ENCODE measurements at regions not wholly inside any gene's neighbourhood (a gene's known extent, or its start where the extent isn't known, plus 50 kb on each side); places are given as distances from the start of the nearest gene placed in this dataset.

GRCh38 chr22:42189761-42190160, 59.2 kb upstream of the CYP2D6 start:
- TF ChIP-seq EZH2 (IDR thresholded peaks at IDR 0.05; ENCODE audit: borderline replicate concordance, low read depth, low read length, poor library complexity, severe bottlenecking) (no peak), CTCF (conservative IDR thresholded peaks at IDR 0.05; ENCODE audit: low read depth, low read length) (no peak)
